ENCODE measurements at regions not wholly inside any gene's neighbourhood (a gene's known extent, or its start where the extent isn't known, plus 50 kb on each side); places are given as distances from the start of the nearest gene placed in this dataset.

DNA sequence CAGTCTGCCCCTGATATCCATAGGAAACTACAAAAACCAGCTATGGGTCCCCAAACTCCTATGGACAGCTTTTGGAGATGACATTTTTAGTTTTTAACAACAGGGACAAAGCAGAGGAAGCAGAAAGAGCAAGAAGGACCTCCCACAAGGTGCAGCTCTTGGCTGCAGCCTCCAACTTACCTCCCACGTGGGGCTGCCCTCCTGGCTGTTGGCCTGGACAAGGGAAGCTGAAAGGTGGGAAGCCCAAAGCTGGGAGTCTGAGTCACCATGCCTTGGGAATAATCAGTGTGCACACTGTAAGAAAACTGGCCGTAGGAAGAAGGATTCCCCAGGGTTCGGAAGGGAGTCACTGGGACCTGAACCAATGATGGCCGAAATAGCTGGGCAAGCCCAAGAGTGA is 51.8 kb upstream of the PAX1 start:
- H3K27ac ChIP-seq (ENCODE audit: low read depth, low read length) = no peak overlapping the region
- no peaks in the 10 kb centered on the region for H3K4me1 ChIP-seq (ENCODE audit: control insufficient read depth, insufficient read depth, low read length, unreplicated experiment)
- no peaks in the 10 kb centered on the region for H3K36me3 ChIP-seq (ENCODE audit: insufficient read depth, low read length)
- H3K79me2 ChIP-seq (ENCODE audit: control insufficient read depth, insufficient read depth, low read length, unreplicated experiment) = no peaks in the 10 kb centered on the region
- no peaks in the 10 kb centered on the region for H3K27me3 ChIP-seq (ENCODE audit: insufficient read depth, low read length)
- no peak overlapping the region for H2AFZ ChIP-seq (ENCODE audit: low read length, unreplicated experiment)
- no peak overlapping the region for H3K4me3 ChIP-seq (ENCODE audit: low read depth, low read length)

DNA sequence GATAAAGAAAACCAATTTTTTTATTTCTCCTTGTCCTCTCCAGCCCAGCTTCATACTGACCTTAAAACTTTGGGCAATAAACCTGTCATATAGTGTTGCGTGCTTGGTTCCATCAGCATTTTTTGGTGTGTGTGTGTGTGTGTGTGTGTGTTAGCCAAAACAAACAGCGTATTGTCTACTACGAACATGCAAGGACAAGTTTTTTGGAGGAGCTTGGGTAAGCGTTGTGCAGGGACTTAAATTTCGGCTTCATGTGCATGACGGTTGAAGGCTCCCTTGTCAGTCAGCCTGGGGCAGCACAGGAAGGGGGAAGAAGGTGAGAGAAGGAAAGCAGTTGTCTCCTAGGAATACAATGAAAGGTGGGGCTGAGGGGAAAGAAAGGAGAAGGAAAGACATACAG is 62.0 kb upstream of the PAX1 start:
- Histone ChIP-seq H3K79me2 (ENCODE audit: control insufficient read depth, insufficient read depth, low read length, unreplicated experiment) (no peaks in the 10 kb centered on the region), H3K4me3 (ENCODE audit: low read depth, low read length) (no peak overlapping the region), H3K4me1 (ENCODE audit: control insufficient read depth, insufficient read depth, low read length, unreplicated experiment) (no peaks in the 10 kb centered on the region), H3K27me3 (ENCODE audit: insufficient read depth, low read length) (no peaks in the 10 kb centered on the region), H3K36me3 (ENCODE audit: insufficient read depth, low read length) (no peaks in the 10 kb centered on the region), H2AFZ (ENCODE audit: low read length, unreplicated experiment) (no peak overlapping the region), H3K27ac (ENCODE audit: low read depth, low read length) (no peak overlapping the region)

DNA sequence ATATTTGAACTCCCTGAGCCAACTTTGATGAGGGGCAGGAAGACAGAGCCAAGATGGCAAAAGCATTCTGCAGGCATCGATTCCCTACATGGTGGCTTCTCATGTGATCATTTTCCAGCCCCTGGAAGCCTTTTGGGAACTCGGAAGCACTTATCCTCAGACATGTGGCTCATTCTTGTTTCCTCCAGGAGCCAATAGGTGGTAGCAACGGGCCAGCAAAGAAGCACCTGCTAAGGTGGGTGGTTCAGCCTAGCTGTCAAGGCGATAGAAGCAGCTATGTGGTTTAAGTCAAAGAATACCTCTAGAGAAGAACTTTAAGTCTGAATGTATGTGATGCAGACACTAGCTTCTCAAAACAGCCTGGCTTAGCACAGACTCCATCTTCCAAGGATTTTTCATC is 64.9 kb upstream of the PAX1 start:
- H3K27me3 ChIP-seq (ENCODE audit: insufficient read depth, low read length) = no peaks in the 10 kb centered on the region
- H3K27ac ChIP-seq (ENCODE audit: low read depth, low read length) = no peak overlapping the region
- no peaks in the 10 kb centered on the region for H3K79me2 ChIP-seq (ENCODE audit: control insufficient read depth, insufficient read depth, low read length, unreplicated experiment)
- no peaks in the 10 kb centered on the region for H3K4me1 ChIP-seq (ENCODE audit: control insufficient read depth, insufficient read depth, low read length, unreplicated experiment)
- H2AFZ ChIP-seq (ENCODE audit: low read length, unreplicated experiment) = no peak overlapping the region
- H3K4me3 ChIP-seq (ENCODE audit: low read depth, low read length) = no peak overlapping the region
- H3K36me3 ChIP-seq (ENCODE audit: insufficient read depth, low read length) = no peaks in the 10 kb centered on the region

DNA sequence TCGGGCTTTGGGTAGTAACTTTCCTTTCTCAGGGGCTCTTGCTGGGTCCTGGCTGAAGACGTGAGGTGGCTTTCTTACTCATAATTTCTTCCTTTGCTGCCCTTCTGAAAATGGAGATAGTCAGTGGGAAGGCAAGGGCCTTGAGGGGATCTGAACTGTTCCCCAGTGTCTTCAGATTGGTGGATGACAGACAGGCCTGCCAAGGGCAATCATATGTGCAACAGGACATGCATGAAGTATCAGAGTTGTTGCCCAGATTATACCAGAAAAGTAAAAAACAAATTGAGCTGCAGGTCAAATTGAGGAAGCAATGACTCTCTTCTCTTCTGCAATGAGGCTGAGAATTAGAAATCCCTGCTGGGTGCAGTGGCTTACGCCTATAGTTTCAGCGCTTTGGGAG is 71.6 kb upstream of the PAX1 start:
- Histone ChIP-seq H2AFZ (ENCODE audit: low read length, unreplicated experiment) (no peak overlapping the region), H3K36me3 (ENCODE audit: insufficient read depth, low read length) (no peaks in the 10 kb centered on the region), H3K4me1 (ENCODE audit: control insufficient read depth, insufficient read depth, low read length, unreplicated experiment) (no peaks in the 10 kb centered on the region), H3K27ac (ENCODE audit: low read depth, low read length) (no peak overlapping the region), H3K79me2 (ENCODE audit: control insufficient read depth, insufficient read depth, low read length, unreplicated experiment) (no peaks in the 10 kb centered on the region), H3K27me3 (ENCODE audit: insufficient read depth, low read length) (no peaks in the 10 kb centered on the region), H3K4me3 (ENCODE audit: low read depth, low read length) (no peak overlapping the region)

DNA sequence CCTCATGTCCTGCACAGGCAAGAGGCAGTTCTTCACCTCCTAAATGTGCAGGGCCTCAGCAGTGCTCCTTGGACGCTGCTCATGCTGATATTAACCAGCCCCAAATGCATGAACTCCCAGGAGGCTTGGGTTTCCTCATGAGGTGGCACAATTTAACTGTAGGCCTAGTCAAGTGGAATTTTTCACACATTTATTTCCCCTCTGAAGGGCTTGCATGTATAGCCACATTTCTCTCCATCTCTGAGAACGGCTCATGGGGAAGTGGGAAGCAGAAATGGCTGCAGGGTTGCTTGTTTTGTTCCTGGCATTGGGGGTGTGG is 72.8 kb upstream of the PAX1 start:
- H3K4me1 ChIP-seq (ENCODE audit: control insufficient read depth, insufficient read depth, low read length, unreplicated experiment) = no peaks in the 10 kb centered on the region
- H3K4me3 ChIP-seq (ENCODE audit: low read depth, low read length) = no peak overlapping the region

DNA sequence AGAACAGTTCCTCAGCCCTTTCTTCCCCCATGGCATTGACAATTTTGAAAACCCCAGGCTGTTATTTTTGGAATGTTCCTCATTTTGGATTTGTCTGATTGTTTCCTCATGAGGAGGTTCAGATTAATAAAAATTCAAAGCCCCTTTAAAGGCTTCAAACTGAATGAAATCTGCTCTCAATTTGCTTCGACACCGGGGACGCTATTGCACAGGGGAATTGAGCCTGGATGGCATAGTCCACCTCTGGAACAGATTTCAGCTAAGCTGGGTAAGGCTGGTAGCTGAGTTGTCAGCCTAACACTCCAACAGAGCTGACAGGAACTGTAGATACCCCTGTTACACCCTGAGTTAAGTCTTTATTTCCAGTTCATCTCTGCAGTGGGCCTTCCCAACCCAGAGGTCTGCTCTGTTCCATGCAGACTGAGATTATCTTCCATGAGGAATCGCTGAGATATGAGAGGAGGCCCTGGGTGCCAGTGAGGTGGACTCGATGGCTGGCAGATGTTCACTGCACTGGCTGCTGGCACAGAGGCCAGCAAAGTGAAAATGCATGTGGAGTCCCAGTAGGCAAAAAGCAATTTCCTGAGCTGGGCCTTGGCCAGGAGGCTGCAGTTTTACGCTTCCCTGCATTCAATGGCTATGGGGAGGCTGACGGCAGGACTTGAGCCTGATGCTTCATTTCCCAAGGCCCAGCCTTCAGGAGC is 73.3 kb upstream of the PAX1 start:
- Histone ChIP-seq H3K4me1 (ENCODE audit: control insufficient read depth, insufficient read depth, low read length, unreplicated experiment) (no peaks in the 10 kb centered on the region), H3K79me2 (ENCODE audit: control insufficient read depth, insufficient read depth, low read length, unreplicated experiment) (no peaks in the 10 kb centered on the region), H2AFZ (ENCODE audit: low read length, unreplicated experiment) (no peak overlapping the region), H3K4me3 (ENCODE audit: low read depth, low read length) (no peak overlapping the region), H3K27me3 (ENCODE audit: insufficient read depth, low read length) (no peaks in the 10 kb centered on the region), H3K36me3 (ENCODE audit: insufficient read depth, low read length) (no peaks in the 10 kb centered on the region), H3K27ac (ENCODE audit: low read depth, low read length) (no peak overlapping the region)

More for the DNA sequence above, 72.8 kb upstream of the PAX1 start:
- Histone ChIP-seq H2AFZ (ENCODE audit: low read length, unreplicated experiment) (no peak overlapping the region), H3K27ac (ENCODE audit: low read depth, low read length) (no peak overlapping the region), H3K36me3 (ENCODE audit: insufficient read depth, low read length) (no peaks in the 10 kb centered on the region), H3K27me3 (ENCODE audit: insufficient read depth, low read length) (no peaks in the 10 kb centered on the region), H3K79me2 (ENCODE audit: control insufficient read depth, insufficient read depth, low read length, unreplicated experiment) (no peaks in the 10 kb centered on the region)

DNA sequence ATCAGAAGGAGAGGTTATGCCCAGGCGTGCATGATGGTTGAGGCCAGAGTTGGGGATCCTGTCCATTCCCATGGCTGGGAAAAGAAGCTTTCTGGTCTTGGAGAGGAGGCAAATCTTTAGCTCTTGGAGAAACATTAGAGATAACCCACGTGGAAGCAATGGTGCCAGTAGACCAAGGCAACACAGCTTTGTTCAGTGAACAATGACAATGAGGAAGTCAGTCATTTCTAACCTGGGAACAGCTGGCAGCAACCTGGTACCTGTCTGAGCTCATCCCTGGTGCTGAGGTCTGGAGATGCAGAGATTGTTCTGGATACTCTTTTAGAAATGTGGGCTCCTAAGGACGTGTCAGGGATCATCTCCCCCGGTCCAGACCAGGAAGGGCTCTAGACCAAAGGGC is 76.7 kb upstream of the PAX1 start:
- Histone ChIP-seq H3K27ac (ENCODE audit: low read depth, low read length) (no peak overlapping the region), H3K27me3 (ENCODE audit: insufficient read depth, low read length) (no peaks in the 10 kb centered on the region), H2AFZ (ENCODE audit: low read length, unreplicated experiment) (no peak overlapping the region), H3K36me3 (ENCODE audit: insufficient read depth, low read length) (no peaks in the 10 kb centered on the region), H3K79me2 (ENCODE audit: control insufficient read depth, insufficient read depth, low read length, unreplicated experiment) (no peaks in the 10 kb centered on the region), H3K4me1 (ENCODE audit: control insufficient read depth, insufficient read depth, low read length, unreplicated experiment) (no peaks in the 10 kb centered on the region), H3K4me3 (ENCODE audit: low read depth, low read length) (no peak overlapping the region)

DNA sequence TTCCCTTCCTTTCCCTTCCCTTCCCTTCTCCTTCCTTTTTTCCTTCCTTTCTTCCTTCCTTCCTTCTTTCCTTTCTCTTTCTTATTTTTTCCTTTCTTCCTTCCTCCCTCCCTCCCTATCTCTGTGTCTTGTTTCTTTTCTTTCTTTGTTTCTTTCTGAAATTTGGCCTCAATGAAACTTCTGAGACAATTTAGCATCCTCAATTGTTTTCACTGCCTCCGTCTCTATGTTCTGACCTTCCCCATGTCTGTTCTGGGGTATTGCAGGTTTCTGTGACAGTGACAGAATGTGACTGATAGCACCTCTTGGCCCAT is 81.7 kb upstream of the PAX1 start:
- Histone ChIP-seq H2AFZ (ENCODE audit: low read length, unreplicated experiment) (no peak overlapping the region), H3K4me3 (ENCODE audit: low read depth, low read length) (no peak overlapping the region), H3K36me3 (ENCODE audit: insufficient read depth, low read length) (no peaks in the 10 kb centered on the region), H3K27ac (ENCODE audit: low read depth, low read length) (no peak overlapping the region), H3K27me3 (ENCODE audit: insufficient read depth, low read length) (no peaks in the 10 kb centered on the region), H3K79me2 (ENCODE audit: control insufficient read depth, insufficient read depth, low read length, unreplicated experiment) (no peaks in the 10 kb centered on the region), H3K4me1 (ENCODE audit: control insufficient read depth, insufficient read depth, low read length, unreplicated experiment) (no peaks in the 10 kb centered on the region)

DNA sequence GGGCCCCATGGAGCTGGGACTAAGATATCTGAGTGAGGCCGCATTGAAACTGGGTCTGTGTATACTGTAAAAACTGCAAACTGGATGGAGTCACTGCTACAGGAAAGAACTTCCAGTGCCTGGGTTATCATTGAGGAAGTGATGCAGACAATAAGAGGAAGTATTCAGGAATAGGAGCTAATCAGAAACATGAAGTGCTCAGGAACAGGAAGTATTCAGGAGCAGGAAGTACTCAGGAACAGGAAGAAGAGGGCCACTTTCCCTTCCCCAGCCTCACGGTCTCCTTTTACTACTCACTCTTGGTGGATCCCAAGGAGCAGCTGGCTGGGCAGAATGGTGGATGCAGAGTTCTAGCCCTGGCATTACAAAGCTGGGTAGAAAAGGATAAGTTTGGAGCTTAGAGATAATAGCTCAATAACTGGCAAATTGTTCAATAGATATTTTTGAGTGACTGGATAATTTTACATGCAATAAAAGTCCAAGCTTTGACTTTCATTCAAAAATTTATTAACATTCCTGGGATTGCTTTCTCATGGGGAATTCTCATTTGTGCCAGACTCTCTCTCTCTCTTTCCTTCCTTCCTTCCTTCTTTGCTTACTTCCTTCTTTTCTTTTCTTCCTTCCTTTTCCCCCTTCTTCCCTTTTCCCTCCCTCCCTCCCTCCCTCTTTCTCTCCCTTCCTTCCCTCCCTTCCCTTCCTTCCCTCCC is 82.2 kb upstream of the PAX1 start:
- no peaks in the 10 kb centered on the region for H3K79me2 ChIP-seq (ENCODE audit: control insufficient read depth, insufficient read depth, low read length, unreplicated experiment)
- H3K4me1 ChIP-seq (ENCODE audit: control insufficient read depth, insufficient read depth, low read length, unreplicated experiment) = no peaks in the 10 kb centered on the region
- H3K4me3 ChIP-seq (ENCODE audit: low read depth, low read length) = no peak overlapping the region
- no peak overlapping the region for H2AFZ ChIP-seq (ENCODE audit: low read length, unreplicated experiment)
- H3K27me3 ChIP-seq (ENCODE audit: insufficient read depth, low read length) = peaks cover under 1% of the 10 kb centered on the region; the same call in 1 of the 2 replicates
- H3K36me3 ChIP-seq (ENCODE audit: insufficient read depth, low read length) = no peaks in the 10 kb centered on the region
- no peak overlapping the region for H3K27ac ChIP-seq (ENCODE audit: low read depth, low read length)

DNA sequence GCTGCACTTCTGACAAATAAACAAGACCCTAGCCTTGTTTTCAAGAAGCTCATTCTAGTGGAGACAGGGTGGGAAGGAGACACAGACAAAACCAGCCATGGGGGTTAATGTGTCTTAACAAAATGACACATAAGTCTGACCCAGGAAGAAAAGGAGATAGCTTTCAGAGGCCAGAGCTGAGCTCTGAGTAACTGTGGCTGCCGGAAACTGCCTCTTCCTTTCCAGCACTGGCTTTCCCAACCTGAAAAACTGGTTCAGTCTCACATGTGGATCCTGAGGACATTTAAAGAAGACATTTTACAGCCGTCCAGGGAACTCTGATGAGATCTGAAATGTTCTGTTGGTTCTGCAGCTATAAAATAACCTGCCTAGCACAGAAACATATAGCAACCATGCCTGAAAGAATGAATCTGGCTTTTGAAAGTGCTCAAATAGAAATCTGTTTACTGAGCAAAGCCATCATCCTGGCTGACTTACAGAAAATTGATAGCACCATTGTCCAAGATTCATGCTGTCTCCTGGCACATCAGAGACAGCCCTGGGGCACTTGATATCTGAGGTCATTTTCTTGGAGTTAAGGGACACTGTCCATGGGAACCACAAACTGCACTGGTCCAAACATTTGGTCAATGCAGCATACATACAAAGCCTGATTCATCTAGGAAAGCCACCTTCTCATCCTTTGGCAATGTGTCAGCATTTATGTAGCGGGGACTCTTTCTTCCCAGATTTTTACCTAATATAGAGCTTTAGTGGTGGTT is 83.2 kb upstream of the PAX1 start:
- Histone ChIP-seq H3K4me3 (ENCODE audit: low read depth, low read length) (no peak overlapping the region), H3K36me3 (ENCODE audit: insufficient read depth, low read length) (no peaks in the 10 kb centered on the region), H3K79me2 (ENCODE audit: control insufficient read depth, insufficient read depth, low read length, unreplicated experiment) (no peaks in the 10 kb centered on the region), H3K27me3 (ENCODE audit: insufficient read depth, low read length) (peaks cover 10% of the 10 kb centered on the region), H2AFZ (ENCODE audit: low read length, unreplicated experiment) (no peak overlapping the region), H3K27ac (ENCODE audit: low read depth, low read length) (no peak overlapping the region), H3K4me1 (ENCODE audit: control insufficient read depth, insufficient read depth, low read length, unreplicated experiment) (no peaks in the 10 kb centered on the region)

All from ACC112 (cell line).